ENCODE measurements at regions not wholly inside any gene's neighbourhood (a gene's known extent, or its start where the extent isn't known, plus 50 kb on each side); places are given as distances from the start of the nearest gene placed in this dataset.

- no peak for TF ChIP-seq CTCF (IDR thresholded peaks at IDR 0.05)
- TF ChIP-seq EZH2 (IDR thresholded peaks at IDR 0.05; ENCODE audit: borderline replicate concordance, insufficient read depth, low read depth, low read length, poor library complexity, severe bottlenecking), result no peak
These were observed 124.8 kb downstream of the MAP3K7 start for GRCh38 chr6:90462102-90462501.

Data from B cell (primary cell).